IMR-90 (cell line): ENCODE measurements at regions not wholly inside any gene's neighbourhood (a gene's known extent, or its start where the extent isn't known, plus 50 kb on each side); places are given as distances from the start of the nearest gene placed in this dataset.

Experiments
- BHLHE40 ChIP-seq: fragments of 150-350 bp; IDR thresholded peaks from 2 replicates; pipeline ENCODE4 v1.6.1; 2016; ENCODE audit warnings: mild to moderate bottlenecking, low read depth, low read length
- CEBPB ChIP-seq: IDR thresholded peaks from 2 replicates; pipeline ENCODE4 v1.6.1; 2012; ENCODE audit warnings: low read depth, low read length, improper control_type of control experiment
- CTCF ChIP-seq: conservative IDR thresholded peaks from 2 replicates; pipeline ENCODE4 v1.5.1; 2012; ENCODE audit warnings: mild to moderate bottlenecking, low read depth, low read length, improper control_type of control experiment
- ELK1 ChIP-seq: fragments of 150-350 bp; IDR thresholded peaks from 2 replicates; pipeline ENCODE4 v1.6.1; 2016; ENCODE audit warnings: low read depth, mild to moderate bottlenecking, low read length, moderate library complexity, borderline replicate concordance
- MAZ ChIP-seq: IDR thresholded peaks from 2 replicates; pipeline ENCODE4 v1.6.1; 2012; ENCODE audit warnings: low read depth, mild to moderate bottlenecking, low read length, improper control_type of control experiment, moderate library complexity, borderline replicate concordance
- MXI1 ChIP-seq: IDR thresholded peaks from 2 replicates; pipeline ENCODE4 v1.6.1; 2012; ENCODE audit warnings: low read depth, mild to moderate bottlenecking, low read length, moderate library complexity, borderline replicate concordance
- NFE2L2 ChIP-seq: fragments of 150-350 bp; IDR thresholded peaks from 2 replicates; pipeline ENCODE4 v1.6.1; 2016; ENCODE audit warnings: low read depth, mild to moderate bottlenecking, low read length
- POLR2A ChIP-seq: IDR thresholded peaks from 2 replicates; pipeline ENCODE4 v1.6.1; 2012; ENCODE audit warnings: mild to moderate bottlenecking, low read depth, low read length
- SMC3 ChIP-seq: fragments of 150-350 bp; IDR thresholded peaks from 2 replicates; pipeline ENCODE4 v1.6.1; 2016; ENCODE audit warnings: low read depth, mild to moderate bottlenecking, antibody characterized with exemption, low read length, moderate library complexity

GRCh38 chr10:78846071-78846470, 222.7 kb upstream of the ZMIZ1 start:
- TF ChIP-seq CTCF (no peak), SMC3 (no peak), CEBPB (no peak), BHLHE40 (no peak), NFE2L2 (no peak), ELK1 (no peak), POLR2A (no peak), MXI1 (no peak), MAZ (no peak)
